ENCODE measurements at regions not wholly inside any gene's neighbourhood (a gene's known extent, or its start where the extent isn't known, plus 50 kb on each side); places are given as distances from the start of the nearest gene placed in this dataset.

DNA sequence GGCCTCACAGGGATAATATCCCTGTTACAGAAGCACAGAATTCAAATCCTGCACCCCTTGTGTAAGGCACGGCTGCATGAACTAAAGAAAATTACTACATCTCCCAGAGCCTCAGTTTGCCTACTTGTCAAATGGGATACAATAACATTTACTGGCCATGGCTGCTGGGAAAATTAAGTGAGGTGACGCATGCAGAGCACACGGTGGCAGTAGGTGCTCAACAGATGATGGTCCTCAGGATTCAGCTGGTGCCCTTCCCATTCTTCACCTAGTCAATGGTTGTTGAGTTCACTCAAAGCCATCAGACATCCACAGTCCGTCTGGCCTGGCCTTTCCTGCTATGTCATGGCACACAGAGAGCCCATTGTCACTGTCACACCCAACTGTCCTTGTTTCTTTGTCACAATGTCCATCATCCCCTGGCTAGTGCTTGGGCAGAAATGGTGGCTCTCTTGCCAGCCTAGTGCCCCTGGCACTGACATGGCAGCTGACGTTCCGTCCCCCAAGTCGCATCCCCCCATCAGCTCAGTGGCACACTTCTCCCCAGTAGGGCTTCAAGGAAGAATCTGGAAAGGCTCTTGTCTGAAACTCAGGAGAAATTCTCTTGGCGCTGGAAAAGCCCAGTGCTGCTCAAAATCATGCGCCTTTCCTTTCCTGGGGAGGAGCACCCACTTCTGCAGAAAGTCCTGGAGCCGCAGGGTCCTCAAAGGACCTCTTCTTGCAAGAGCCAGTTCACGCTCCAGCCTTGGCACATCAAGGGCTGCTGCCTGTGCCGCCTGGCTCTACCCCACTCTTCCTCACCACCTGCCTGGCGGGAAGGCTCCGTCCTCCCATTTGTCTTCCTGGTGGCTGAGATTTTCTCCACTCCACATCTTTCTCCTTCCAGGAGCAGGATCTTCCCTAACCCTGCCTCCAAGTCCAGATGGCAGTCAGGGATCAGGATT lies 55.9 kb upstream of the SLC66A3 start:
- Histone ChIP-seq H3K4me1 (ENCODE audit: insufficient read depth, low read length, poor library complexity, severe bottlenecking) (no peaks in the 10 kb centered on the region), H4K20me1 (ENCODE audit: insufficient read depth, low read length, poor library complexity, severe bottlenecking) (no peaks in the 10 kb centered on the region), H3K9me2 (replicated peaks; ENCODE audit: low read depth, low read length) (no peaks in the 10 kb centered on the region), H3F3A (ENCODE audit: low read depth) (no peaks in the 10 kb centered on the region), H3K4me2 (ENCODE audit: low read depth, low read length, poor library complexity, severe bottlenecking) (no peak overlapping the region), H3K27me3 (ENCODE audit: insufficient read depth, low read length, poor library complexity, severe bottlenecking) (no peaks in the 10 kb centered on the region), H3K4me3 (ENCODE audit: low read length, poor library complexity, severe bottlenecking) (no peak overlapping the region), H3K79me2 (ENCODE audit: insufficient read depth, low read length) (no peaks in the 10 kb centered on the region), H3K9me3 (ENCODE audit: insufficient read depth, low read depth, low read length) (no peaks in the 10 kb centered on the region), H3K36me3 (ENCODE audit: insufficient read depth, low read length) (no peaks in the 10 kb centered on the region), H2AFZ (ENCODE audit: low read length) (no peak overlapping the region), H3K9ac (ENCODE audit: low read depth, low read length, poor library complexity, severe bottlenecking) (no peak overlapping the region)
- no peak for TF ChIP-seq EZH2phosphoT487 (IDR thresholded peaks at IDR 0.05; ENCODE audit: borderline replicate concordance)
- TF ChIP-seq, protein P1, sequence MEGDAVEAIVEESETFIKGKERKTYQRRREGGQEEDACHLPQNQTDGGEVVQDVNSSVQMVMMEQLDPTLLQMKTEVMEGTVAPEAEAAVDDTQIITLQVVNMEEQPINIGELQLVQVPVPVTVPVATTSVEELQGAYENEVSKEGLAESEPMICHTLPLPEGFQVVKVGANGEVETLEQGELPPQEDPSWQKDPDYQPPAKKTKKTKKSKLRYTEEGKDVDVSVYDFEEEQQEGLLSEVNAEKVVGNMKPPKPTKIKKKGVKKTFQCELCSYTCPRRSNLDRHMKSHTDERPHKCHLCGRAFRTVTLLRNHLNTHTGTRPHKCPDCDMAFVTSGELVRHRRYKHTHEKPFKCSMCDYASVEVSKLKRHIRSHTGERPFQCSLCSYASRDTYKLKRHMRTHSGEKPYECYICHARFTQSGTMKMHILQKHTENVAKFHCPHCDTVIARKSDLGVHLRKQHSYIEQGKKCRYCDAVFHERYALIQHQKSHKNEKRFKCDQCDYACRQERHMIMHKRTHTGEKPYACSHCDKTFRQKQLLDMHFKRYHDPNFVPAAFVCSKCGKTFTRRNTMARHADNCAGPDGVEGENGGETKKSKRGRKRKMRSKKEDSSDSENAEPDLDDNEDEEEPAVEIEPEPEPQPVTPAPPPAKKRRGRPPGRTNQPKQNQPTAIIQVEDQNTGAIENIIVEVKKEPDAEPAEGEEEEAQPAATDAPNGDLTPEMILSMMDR (conservative IDR thresholded peaks at IDR 0.05; ENCODE audit: low read length), result no peak

DNA sequence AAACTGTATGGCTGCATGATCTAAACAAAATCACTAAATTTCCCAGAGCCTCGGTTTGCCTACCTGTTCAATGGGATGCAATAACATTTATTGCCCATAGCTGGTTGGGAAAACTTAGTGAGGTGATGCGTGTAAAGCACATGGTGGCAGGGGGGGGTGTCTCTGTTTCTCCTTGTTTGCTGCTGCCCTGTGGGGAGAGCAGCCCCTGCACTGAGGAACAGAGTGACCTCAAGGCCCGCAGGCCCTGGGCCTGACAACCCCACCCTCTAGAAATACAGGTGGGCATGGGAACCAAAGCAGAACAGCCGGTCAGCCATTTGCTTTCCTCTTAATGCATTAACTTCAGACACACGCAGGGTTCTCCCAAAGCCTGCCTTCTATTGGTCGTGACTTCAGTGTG lies 55.1 kb upstream of the SLC66A3 start:
- Histone ChIP-seq H4K20me1 (ENCODE audit: insufficient read depth, low read length, poor library complexity, severe bottlenecking) (no peaks in the 10 kb centered on the region), H3K4me2 (ENCODE audit: low read depth, low read length, poor library complexity, severe bottlenecking) (no peak overlapping the region), H3F3A (ENCODE audit: low read depth) (no peaks in the 10 kb centered on the region), H3K9me2 (replicated peaks; ENCODE audit: low read depth, low read length) (no peaks in the 10 kb centered on the region), H3K4me1 (ENCODE audit: insufficient read depth, low read length, poor library complexity, severe bottlenecking) (no peaks in the 10 kb centered on the region), H3K79me2 (ENCODE audit: insufficient read depth, low read length) (no peaks in the 10 kb centered on the region), H3K27me3 (ENCODE audit: insufficient read depth, low read length, poor library complexity, severe bottlenecking) (no peaks in the 10 kb centered on the region), H3K9me3 (ENCODE audit: insufficient read depth, low read depth, low read length) (no peaks in the 10 kb centered on the region), H2AFZ (ENCODE audit: low read length) (no peak overlapping the region), H3K4me3 (ENCODE audit: low read length, poor library complexity, severe bottlenecking) (no peak overlapping the region), H3K9ac (ENCODE audit: low read depth, low read length, poor library complexity, severe bottlenecking) (no peak overlapping the region), H3K36me3 (ENCODE audit: insufficient read depth, low read length) (no peaks in the 10 kb centered on the region)
- TF ChIP-seq, protein P1 (conservative IDR thresholded peaks at IDR 0.05; ENCODE audit: low read length), result no peak

DNA sequence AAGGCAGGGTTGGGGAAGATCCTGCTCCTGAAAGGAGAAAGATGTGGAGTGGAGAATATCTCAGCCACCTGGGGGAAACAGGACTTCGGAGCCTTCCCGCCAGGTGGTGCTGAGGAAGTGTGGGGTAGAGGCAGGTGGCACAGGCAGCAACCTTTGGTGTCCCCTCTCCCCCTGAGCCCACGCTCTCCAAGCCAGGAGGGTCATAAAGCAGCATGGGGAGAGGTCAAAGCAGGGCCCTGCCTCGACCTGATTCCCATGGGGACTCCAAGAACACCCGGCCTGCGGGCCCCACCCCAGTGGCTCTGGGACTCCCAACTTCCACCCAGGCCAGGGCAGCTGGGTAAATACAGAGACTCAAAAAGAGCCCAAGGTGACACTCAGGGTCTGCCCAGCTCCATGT lies 54.3 kb upstream of the SLC66A3 start:
- no peak overlapping the region for H3K9ac ChIP-seq (ENCODE audit: low read depth, low read length, poor library complexity, severe bottlenecking)
- H3K4me3 ChIP-seq (ENCODE audit: low read length, poor library complexity, severe bottlenecking), result no peak overlapping the region

More for the DNA sequence above, 54.3 kb upstream of the SLC66A3 start:
- Histone ChIP-seq H3K36me3 (ENCODE audit: insufficient read depth, low read length) (no peaks in the 10 kb centered on the region), H3K9me3 (ENCODE audit: insufficient read depth, low read depth, low read length) (no peaks in the 10 kb centered on the region), H3K4me2 (ENCODE audit: low read depth, low read length, poor library complexity, severe bottlenecking) (no peak overlapping the region), H3K79me2 (ENCODE audit: insufficient read depth, low read length) (no peaks in the 10 kb centered on the region), H2AFZ (ENCODE audit: low read length) (no peak overlapping the region), H3F3A (ENCODE audit: low read depth) (no peaks in the 10 kb centered on the region), H3K27me3 (ENCODE audit: insufficient read depth, low read length, poor library complexity, severe bottlenecking) (no peaks in the 10 kb centered on the region), H3K9me2 (replicated peaks; ENCODE audit: low read depth, low read length) (no peaks in the 10 kb centered on the region), H3K4me1 (ENCODE audit: insufficient read depth, low read length, poor library complexity, severe bottlenecking) (no peaks in the 10 kb centered on the region), H4K20me1 (ENCODE audit: insufficient read depth, low read length, poor library complexity, severe bottlenecking) (no peaks in the 10 kb centered on the region)
- TF ChIP-seq, protein P1 (conservative IDR thresholded peaks at IDR 0.05; ENCODE audit: low read length), result no peak
- no peak for TF ChIP-seq EZH2phosphoT487 (IDR thresholded peaks at IDR 0.05; ENCODE audit: borderline replicate concordance)
